GM10248 (cell line): ENCODE measurements at regions not wholly inside any gene's neighbourhood (a gene's known extent, or its start where the extent isn't known, plus 50 kb on each side); places are given as distances from the start of the nearest gene placed in this dataset.
"Not testable (repeated sequence)": the region's sequence is repeated elsewhere in the genome, so short reads cannot be mapped to it uniquely, and the experiment has no call there.

Source experiments
- CTCF ChIA-PET: fragments of 300-600 bp; sonication (Branson Sonifier 250); formaldehyde crosslinking; extraction: SDS; loops from one replicate; lab custom pipeline; 2021; ENCODE audit warnings: antibody characterized with exemption; lab: Yijun Ruan, JAX
- POLR2A ChIA-PET: fragments of 350-650 bp; sonication (Branson Sonifier 250); formaldehyde crosslinking; extraction: SDS; loops from one replicate; lab custom pipeline; 2020; ENCODE audit warnings: antibody characterized with exemption; lab: Yijun Ruan, JAX
- DNase-seq: peaks from one replicate; pipeline ENCODE4 v3.0.0; 2012; ENCODE audit errors: extremely low spot score
- CTCF ChIP-seq: IDR thresholded peaks from 2 replicates; pipeline ENCODE4 v1.5.1; 2012; ENCODE audit warnings: mild to moderate bottlenecking, low read depth; ENCODE audit errors: extremely low read depth, missing control alignments, control extremely low read depth

DNA sequence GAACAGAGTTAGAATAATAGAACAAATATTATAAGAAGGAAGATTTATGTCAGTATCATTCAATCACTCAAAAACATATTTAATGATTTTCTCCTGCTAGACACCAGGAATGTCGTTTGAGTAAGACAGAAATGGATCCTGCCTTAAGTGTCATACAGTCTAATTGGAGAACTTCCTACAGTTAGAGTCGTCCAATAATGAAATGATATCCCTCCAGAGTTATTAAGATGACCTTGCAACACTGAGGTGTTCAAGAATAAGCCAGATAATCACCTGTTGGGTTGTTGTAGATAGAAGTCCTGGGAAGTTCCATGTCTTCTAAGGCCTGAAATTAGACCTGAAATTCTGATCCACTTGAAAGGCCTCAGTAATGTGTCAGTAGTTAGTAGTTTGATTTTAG is 132.3 kb downstream of the SLC38A4 start:
- DNase-seq = no peak
- ChIA-PET CTCF (no interaction called here), POLR2A (no interaction called here)
- no peak for TF ChIP-seq CTCF

DNA sequence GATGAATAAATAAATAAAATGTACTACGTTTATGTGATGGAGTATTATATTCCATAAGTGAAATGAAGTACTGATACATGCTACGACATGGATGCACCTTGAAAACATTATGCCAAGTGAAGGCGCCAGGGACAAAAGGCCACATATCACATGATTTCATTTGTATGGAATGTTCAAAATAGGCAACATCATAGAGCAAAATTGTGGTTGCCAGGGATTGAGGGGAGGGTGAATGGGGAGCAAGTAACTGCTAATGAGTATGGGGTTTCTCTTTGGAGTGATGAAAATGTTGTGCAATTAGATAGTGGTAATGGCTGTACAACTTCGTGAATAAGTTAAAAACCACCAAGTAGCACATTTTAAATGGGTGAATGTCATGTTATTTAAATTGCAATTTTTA is 132.8 kb downstream of the SLC38A4 start:
- DNase-seq = no peak
- TF ChIP-seq CTCF = no peak
- CTCF ChIA-PET = no interaction called here
- POLR2A ChIA-PET = no interaction called here

- no peak for TF ChIP-seq CTCF
- no peak for DNase-seq
- ChIA-PET CTCF (no interaction called here), POLR2A (no interaction called here)
Observed at GRCh38 chr12:46692606-46693005, 133.2 kb downstream of the SLC38A4 start.

GRCh38 chr12:46686267-46686942 is 139.4 kb downstream of the SLC38A4 start:
- CTCF ChIA-PET = interaction anchor here (1.9 to 2.0 kb wide), 2 partner anchors 11 to 36 kb away, joined by 4 to 13 read pairs; no protein-coding TSS in a partner anchor
- no peak for DNase-seq
- TF ChIP-seq CTCF = no peak
- POLR2A ChIA-PET = no interaction called here

DNA sequence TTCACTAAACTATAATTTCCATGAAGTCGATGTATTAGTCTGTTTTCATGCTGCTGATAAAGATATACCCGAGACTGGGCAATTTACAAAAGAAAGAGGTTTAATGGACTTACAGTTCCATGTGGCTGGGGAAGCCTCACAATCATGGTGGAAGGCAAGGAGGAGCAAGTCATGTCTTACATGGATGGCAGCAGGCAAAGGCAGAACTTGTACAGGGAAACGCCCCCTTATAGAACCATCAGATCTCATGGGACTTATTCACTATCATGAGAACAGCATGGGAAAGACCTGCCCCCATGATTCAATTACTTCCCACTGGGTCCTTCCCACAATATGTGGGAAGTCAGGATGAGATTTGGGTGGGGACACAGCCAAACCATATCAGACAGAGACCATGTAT is 141.6 kb downstream of the SLC38A4 start:
- CTCF ChIA-PET = interaction anchor here (2.0 kb wide), 1 partner anchor 9 kb away, joined by 13 read pairs; no protein-coding TSS in a partner anchor
- POLR2A ChIA-PET, DNase-seq: not testable (repeated sequence)

GRCh38 chr12:46682148-46682547 is 143.6 kb downstream of the SLC38A4 start:
- POLR2A ChIA-PET = no interaction called here

More at GRCh38 chr12:46682148-46682547, 143.6 kb downstream of the SLC38A4 start:
- no peak for TF ChIP-seq CTCF
- DNase-seq = no peak
- CTCF ChIA-PET = no interaction called here
